Vagina (tissue), 2 donors: ENCODE measurements at regions not wholly inside any gene's neighbourhood (a gene's known extent, or its start where the extent isn't known, plus 50 kb on each side); places are given as distances from the start of the nearest gene placed in this dataset.
"Not testable (repeated sequence)": the region's sequence is repeated elsewhere in the genome, so short reads cannot be mapped to it uniquely, and the experiment has no call there.

Experiments used
- DNase-seq, 2 donors: peaks; one replicate each; pipeline ENCODE4 v3.0.0-alpha.2; 2017; ENCODE audit errors: extremely low spot score in 2 of 2
- H3K27ac ChIP-seq: fragments of 200-600 bp; sonication (generic); one replicate; pipeline ENCODE4 v1.5.1; 2019
- H3K27me3 ChIP-seq: fragments of 200-600 bp; sonication (generic); one replicate; pipeline ENCODE4 v1.5.1; 2019
- H3K36me3 ChIP-seq, 2 donors: fragments of 200-600 bp; sonication (generic); one replicate each; pipeline ENCODE4 v1.5.1; 2017 to 2019
- H3K4me1 ChIP-seq: fragments of 200-600 bp; sonication (generic); one replicate; pipeline ENCODE4 v1.5.1; 2019
- H3K4me3 ChIP-seq, 2 donors: fragments of 200-600 bp; sonication (generic); 1 replicate in 1 of 2; 2 replicates in 1 of 2; pipeline ENCODE4 v1.5.1; 2016 to 2019
- H3K9me3 ChIP-seq: fragments of 200-600 bp; sonication (generic); one replicate; pipeline ENCODE4 v1.5.1; 2019
- POLR2A ChIP-seq, 2 donors: fragments of 450-650 bp; IDR thresholded peaks; one replicate each; pipeline ENCODE4 v1.6.1; 2017; ENCODE audit warnings: antibody characterized with exemption in 2 of 2, mild to moderate bottlenecking in 2 of 2, moderate library complexity in 2 of 2
- POLR2AphosphoS5 ChIP-seq, 2 donors: sonication (generic); formaldehyde crosslinking; IDR thresholded peaks; one replicate each; pipeline ENCODE4 v1.9.0; 2017; ENCODE audit warnings: antibody characterized with exemption in 2 of 2, mild to moderate bottlenecking in 2 of 2, low read depth in 1 of 2; ENCODE audit not compliant: insufficient read depth in 1 of 2
- intact Hi-C: fragments of 100-400 bp; cut with DNase I; formaldehyde crosslinking; loops from one replicate; pipeline ENCODE4 v1.15.1; 2023
- TF ChIP-seq, protein P1 (sequence below), 3 experiments: fragments of 450-650 bp in 2 of 3; fragments of 200-600 bp in 1 of 3; sonication (generic) in 1 of 3; IDR thresholded peaks; one replicate each; pipeline ENCODE4 v1.5.1; 2017 to 2019; ENCODE audit warnings: antibody characterized with exemption in 3 of 3, mild to moderate bottlenecking in 2 of 3, moderate library complexity in 2 of 3

DNA sequence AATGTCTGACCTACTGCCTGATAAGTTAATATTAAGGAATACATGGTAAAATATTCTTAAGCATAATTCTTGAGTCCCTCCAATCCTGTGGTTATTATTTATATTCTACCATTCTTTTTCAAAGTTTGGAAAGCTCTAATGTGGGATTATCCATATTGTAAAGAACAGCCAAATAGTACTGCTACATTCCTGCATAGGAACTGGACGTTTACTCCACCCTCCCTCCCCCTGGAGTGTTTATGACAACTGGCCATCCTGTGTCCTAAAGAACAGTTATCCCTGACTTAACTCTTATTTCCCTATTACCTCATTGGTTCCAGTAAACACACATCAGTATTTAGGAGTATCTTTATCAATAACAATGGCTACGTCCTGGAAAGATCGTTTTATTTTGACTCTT is 308.7 kb upstream of the TFAP2D start:
- no peaks in the 10 kb centered on the region for H3K4me1 ChIP-seq
- intact Hi-C loops: no loop called here
- TF ChIP-seq POLR2AphosphoS5 (IDR thresholded peaks at IDR 0.05; ENCODE audit: insufficient read depth in 1 of 2, low read depth in 1 of 2) (no peak), POLR2A (IDR thresholded peaks at IDR 0.05) (no peak)
- TF ChIP-seq, protein P1, sequence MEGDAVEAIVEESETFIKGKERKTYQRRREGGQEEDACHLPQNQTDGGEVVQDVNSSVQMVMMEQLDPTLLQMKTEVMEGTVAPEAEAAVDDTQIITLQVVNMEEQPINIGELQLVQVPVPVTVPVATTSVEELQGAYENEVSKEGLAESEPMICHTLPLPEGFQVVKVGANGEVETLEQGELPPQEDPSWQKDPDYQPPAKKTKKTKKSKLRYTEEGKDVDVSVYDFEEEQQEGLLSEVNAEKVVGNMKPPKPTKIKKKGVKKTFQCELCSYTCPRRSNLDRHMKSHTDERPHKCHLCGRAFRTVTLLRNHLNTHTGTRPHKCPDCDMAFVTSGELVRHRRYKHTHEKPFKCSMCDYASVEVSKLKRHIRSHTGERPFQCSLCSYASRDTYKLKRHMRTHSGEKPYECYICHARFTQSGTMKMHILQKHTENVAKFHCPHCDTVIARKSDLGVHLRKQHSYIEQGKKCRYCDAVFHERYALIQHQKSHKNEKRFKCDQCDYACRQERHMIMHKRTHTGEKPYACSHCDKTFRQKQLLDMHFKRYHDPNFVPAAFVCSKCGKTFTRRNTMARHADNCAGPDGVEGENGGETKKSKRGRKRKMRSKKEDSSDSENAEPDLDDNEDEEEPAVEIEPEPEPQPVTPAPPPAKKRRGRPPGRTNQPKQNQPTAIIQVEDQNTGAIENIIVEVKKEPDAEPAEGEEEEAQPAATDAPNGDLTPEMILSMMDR (IDR thresholded peaks at IDR 0.05): no peak
- H3K4me3 ChIP-seq: no peak overlapping the region
- H3K36me3 ChIP-seq: no peaks in the 10 kb centered on the region
- DNase-seq: no peak
- no peak overlapping the region for H3K27ac ChIP-seq
- no peaks in the 10 kb centered on the region for H3K9me3 ChIP-seq
- no peaks in the 10 kb centered on the region for H3K27me3 ChIP-seq

DNA sequence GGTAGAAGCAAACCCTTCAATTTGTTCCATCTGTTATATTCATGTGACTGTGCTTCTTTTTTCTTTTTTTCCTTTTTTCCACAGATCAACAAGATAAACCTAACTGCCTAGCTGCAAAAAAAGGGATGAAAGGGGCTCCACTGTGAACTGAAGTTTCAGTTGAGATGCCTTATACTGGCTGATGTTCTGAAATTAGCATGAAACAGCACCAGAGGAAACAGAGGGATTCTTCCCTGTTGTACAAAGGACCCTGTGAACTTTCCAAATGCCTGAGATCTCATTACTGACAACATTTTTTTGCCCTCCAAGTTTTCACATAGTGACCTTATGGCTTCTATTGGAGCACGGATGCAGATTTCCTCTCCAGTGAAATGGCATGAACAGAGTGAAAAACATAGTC is 302.7 kb upstream of the TFAP2D start:
- H3K4me1 ChIP-seq: no peaks in the 10 kb centered on the region
- no peak for DNase-seq
- H3K27me3 ChIP-seq: no peaks in the 10 kb centered on the region
- TF ChIP-seq, protein P1 (IDR thresholded peaks at IDR 0.05): no peak
- TF ChIP-seq POLR2A (IDR thresholded peaks at IDR 0.05) (no peak), POLR2AphosphoS5 (IDR thresholded peaks at IDR 0.05; ENCODE audit: insufficient read depth in 1 of 2, low read depth in 1 of 2) (no peak)
- no peaks in the 10 kb centered on the region for H3K36me3 ChIP-seq
- intact Hi-C loops: no loop called here
- H3K4me3 ChIP-seq: no peak overlapping the region
- H3K27ac ChIP-seq: no peak overlapping the region
- no peaks in the 10 kb centered on the region for H3K9me3 ChIP-seq

DNA sequence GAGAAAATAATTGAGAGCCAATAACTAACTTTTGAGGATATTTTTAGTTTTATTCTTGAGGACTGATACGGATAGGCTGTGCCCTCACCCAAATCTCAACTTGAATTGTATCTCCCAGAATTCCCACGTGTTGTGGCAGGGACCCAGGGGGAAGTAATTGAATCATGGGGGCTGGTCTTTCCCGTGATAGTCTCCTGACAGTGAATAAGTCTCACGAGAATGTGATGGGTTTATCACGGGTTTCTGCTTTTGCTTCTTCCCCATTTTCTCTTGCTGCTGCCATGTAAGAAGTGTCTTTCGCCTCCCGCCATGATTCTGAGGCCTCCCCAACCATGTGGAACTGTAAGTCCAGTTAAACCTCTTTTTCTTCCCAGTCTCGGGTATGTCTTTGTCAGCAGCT is 292.3 kb upstream of the TFAP2D start:
- H3K27ac ChIP-seq, H3K4me3 ChIP-seq, intact Hi-C loops, H3K27me3 ChIP-seq, H3K4me1 ChIP-seq, H3K36me3 ChIP-seq, H3K9me3 ChIP-seq, DNase-seq: not testable (repeated sequence)

DNA sequence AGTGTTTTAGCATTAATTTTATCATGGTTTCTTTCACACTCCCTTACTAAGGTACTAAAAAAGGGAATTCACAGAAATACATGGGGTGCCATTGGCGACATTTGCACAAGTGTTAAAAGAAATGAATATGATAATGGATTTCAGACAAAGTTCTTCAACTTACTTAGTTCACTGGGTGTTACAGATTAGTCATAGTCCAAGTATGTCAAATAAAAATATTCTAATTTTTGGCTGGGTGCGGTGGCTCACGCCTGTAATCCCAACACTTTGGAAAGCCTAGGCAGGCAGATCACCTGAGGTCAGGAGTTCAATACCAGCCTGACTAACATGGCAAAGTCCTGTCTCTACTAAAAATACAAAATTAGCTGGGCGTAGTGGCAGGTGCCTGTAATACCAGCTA is 286.1 kb upstream of the TFAP2D start:
- no peak overlapping the region for H3K4me3 ChIP-seq
- H3K9me3 ChIP-seq: no peaks in the 10 kb centered on the region
- no peak for TF ChIP-seq POLR2AphosphoS5 (IDR thresholded peaks at IDR 0.05; ENCODE audit: insufficient read depth in 1 of 2, low read depth in 1 of 2)
- no peaks in the 10 kb centered on the region for H3K27me3 ChIP-seq
- H3K27ac ChIP-seq: no peak overlapping the region
- no peaks in the 10 kb centered on the region for H3K4me1 ChIP-seq
- H3K36me3 ChIP-seq: no peaks in the 10 kb centered on the region
- no peak for DNase-seq
- intact Hi-C loops: no loop called here

DNA sequence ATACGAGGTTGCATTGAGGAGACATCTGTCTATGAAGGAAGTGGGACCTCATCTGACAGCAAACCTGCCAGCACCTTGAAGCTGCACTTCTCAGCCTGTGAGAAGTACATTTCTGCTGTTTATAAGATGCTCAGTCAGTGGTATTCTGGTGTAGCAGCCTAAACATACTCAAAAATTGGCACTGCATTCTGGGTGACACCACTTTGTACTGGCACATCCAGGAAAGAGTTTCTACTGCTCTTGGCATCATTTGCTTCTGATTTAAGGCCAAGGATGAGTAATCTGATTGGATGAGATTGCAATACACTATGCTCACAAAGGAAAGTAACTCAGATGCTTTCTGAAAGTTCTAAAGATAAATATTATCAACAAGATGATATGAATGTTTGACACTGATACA is 275.4 kb upstream of the TFAP2D start:
- no peak overlapping the region for H3K27ac ChIP-seq

DNA sequence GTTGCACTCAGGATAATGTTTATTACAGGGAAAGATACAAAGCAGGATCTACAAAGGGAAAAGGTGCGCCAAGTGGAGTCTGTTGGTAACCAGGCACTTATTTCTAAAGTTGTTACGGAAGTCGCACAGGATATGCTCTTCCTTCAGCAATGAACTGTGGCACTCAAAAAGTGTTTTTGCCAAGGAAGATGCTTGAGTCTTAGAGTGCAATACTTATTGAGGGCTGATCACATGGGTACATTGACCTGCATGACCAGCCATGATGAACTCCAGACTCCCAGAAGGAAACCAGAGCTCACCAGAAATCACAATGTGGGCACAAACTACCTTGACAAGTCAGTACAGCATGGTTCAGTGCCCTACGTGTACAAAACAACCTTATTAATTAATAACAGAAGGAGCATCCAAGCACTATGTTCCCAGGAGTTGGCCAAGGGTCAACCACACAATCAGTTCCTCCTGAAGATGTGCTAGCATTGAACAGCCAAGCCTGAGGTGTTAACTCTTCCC is 270.7 kb upstream of the TFAP2D start:
- Histone ChIP-seq H3K9me3 (no peaks in the 10 kb centered on the region), H3K27ac (no peak overlapping the region), H3K36me3 (no peaks in the 10 kb centered on the region), H3K4me3 (no peak overlapping the region), H3K27me3 (no peaks in the 10 kb centered on the region), H3K4me1 (no peaks in the 10 kb centered on the region)
- TF ChIP-seq POLR2A (IDR thresholded peaks at IDR 0.05) (no peak), POLR2AphosphoS5 (IDR thresholded peaks at IDR 0.05; ENCODE audit: insufficient read depth in 1 of 2, low read depth in 1 of 2) (no peak)
- TF ChIP-seq, protein P1 (IDR thresholded peaks at IDR 0.05): no peak
- DNase-seq: no peak
- intact Hi-C loops: no loop called here

More for the DNA sequence above, 275.4 kb upstream of the TFAP2D start:
- no peaks in the 10 kb centered on the region for H3K27me3 ChIP-seq
- no peaks in the 10 kb centered on the region for H3K4me1 ChIP-seq
- no peak overlapping the region for H3K4me3 ChIP-seq
- H3K9me3 ChIP-seq: no peaks in the 10 kb centered on the region
- no peak for DNase-seq
- no peaks in the 10 kb centered on the region for H3K36me3 ChIP-seq
- TF ChIP-seq POLR2A (IDR thresholded peaks at IDR 0.05) (no peak), POLR2AphosphoS5 (IDR thresholded peaks at IDR 0.05; ENCODE audit: insufficient read depth in 1 of 2, low read depth in 1 of 2) (no peak)
- TF ChIP-seq, protein P1 (IDR thresholded peaks at IDR 0.05): no peak
- intact Hi-C loops: no loop called here
